Transverse colon (tissue), 3 donors: ENCODE measurements at regions not wholly inside any gene's neighbourhood (a gene's known extent, or its start where the extent isn't known, plus 50 kb on each side); places are given as distances from the start of the nearest gene placed in this dataset.

Source experiments
- CTCF ChIP-seq, 5 experiments: fragments of 200-600 bp in 3 of 5; fragments of 450-650 bp in 2 of 5; sonication (generic) in 3 of 5; IDR thresholded peaks; 1 replicate in 2 of 5; 2 replicates in 3 of 5; pipeline ENCODE4 v1.5.1; 2016 to 2017; ENCODE audit warnings: antibody characterized with exemption in 5 of 5, inconsistent platforms in 3 of 5, mild to moderate bottlenecking in 2 of 5, moderate library complexity in 1 of 5
- EP300 ChIP-seq: sonication (generic); formaldehyde crosslinking; IDR thresholded peaks from one replicate; pipeline ENCODE4 v1.6.1; 2017; ENCODE audit warnings: antibody characterized with exemption, low read depth
- POLR2A ChIP-seq: fragments of 450-650 bp; IDR thresholded peaks from one replicate; pipeline ENCODE4 v1.6.1; 2016; ENCODE audit warnings: antibody characterized with exemption, mild to moderate bottlenecking, moderate library complexity

- TF ChIP-seq CTCF (IDR thresholded peaks at IDR 0.05) (no peak), EP300 (no peak), POLR2A (no peak)
These were observed 128.1 kb downstream of the SIPA1L2 start for GRCh38 chr1:232501854-232502253.
